TTC549 (cell line): ENCODE measurements at regions not wholly inside any gene's neighbourhood (a gene's known extent, or its start where the extent isn't known, plus 50 kb on each side); places are given as distances from the start of the nearest gene placed in this dataset.
"Not testable (repeated sequence)": the region's sequence is repeated elsewhere in the genome, so short reads cannot be mapped to it uniquely, and the experiment has no call there.

Experiments
- FAIRE-seq: peaks from 2 replicates; lab custom pipeline; 2012; peaks lifted over from hg19 to GRCh38; lab: Jason Lieb, UNC

DNA sequence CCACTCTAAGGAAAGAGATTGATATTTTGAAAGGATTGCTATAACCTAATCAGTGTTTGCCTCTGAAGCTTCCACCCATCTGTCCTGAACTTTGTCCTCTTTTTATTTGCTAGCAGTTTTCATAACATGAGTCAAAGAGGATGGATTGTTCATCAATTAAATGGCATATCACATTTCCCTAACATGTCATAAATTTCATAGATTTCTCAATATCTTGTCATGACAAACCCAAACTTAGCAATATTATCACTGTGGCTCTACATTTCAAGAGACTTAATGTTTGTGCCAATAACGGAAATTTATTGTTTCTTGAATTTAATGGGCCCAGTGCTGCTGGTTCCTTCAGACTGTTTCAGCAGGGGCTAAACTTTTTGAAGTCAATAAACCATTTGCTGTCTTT, 330.3 kb downstream of the CAAP1 start:
- no peak for FAIRE-seq

- no peak for FAIRE-seq
Measured at GRCh38 chr9:26561928-26562327, 330.7 kb downstream of the CAAP1 start.

- FAIRE-seq: no peak
Measured at GRCh38 chr9:26559506-26559905, 333.1 kb downstream of the CAAP1 start.

GRCh38 chr9:26551971-26552370, 340.6 kb downstream of the CAAP1 start:
- FAIRE-seq: no peak

- FAIRE-seq: no peak
Measured at GRCh38 chr9:26551451-26551850, 341.2 kb downstream of the CAAP1 start.

DNA sequence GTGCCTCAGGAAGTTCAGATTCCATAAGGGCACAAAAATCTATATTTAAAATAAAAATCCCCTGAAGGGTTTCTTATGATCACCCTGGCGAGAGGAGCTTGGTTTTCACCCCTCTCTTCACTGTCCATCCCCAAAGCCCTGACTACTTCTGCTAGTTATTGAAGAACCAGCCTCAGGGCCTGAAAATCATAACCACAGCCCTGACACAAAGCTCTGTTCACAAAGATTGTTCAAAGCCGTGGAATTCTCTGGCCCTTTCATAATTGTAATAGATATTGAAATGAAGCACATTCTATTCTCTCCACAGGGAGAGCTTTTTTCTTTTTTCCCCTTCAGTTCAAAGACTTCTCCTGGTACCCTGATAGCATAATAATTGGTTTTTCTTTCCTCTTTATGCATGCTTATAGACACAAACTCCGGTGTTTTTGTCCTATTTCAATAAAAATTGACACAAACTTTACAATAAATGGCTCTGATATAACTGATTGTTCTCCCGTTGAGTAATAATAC, 343.8 kb downstream of the CAAP1 start:
- no peak for FAIRE-seq

GRCh38 chr9:26539867-26540493, 352.6 kb downstream of the CAAP1 start:
- no peak for FAIRE-seq

DNA sequence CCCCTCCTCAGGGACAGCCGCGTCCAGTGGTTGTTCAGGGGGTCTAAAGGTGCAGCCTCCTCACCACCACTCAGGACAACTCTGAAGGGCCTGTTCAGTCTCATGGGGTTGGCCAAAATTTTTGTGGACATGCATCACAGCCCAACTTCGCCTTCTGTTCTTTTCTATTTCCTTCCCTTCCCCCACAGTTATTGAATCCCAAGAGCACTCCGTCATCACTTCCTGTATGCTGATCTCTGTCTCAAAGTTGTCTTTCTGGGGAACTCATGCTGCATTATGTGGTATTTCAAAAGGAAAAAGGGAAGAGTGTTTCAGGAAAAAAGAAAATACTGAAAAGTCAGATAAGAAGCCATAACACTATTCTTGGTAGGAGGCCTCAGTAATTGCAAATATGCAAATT, 355.4 kb downstream of the CAAP1 start:
- no peak for FAIRE-seq

DNA sequence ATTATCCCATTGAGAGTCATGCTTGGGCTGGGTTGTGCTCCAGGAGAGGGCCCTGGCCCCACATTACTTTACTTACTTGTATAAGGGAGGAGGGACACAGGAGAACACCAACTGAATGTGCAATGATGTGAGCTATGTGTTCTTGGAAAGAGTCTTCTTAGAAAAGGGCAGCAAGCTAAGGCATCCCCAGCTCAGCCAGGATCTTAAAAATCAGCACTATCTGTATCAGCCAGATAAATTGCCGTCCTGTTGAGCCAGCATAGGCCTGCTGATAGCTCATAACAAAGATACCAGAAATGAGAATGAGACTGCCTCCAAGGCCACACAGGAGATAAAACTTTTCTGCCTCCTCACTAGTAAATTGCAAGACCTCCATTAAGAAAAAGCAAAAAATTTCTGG, 357.5 kb downstream of the CAAP1 start:
- no peak for FAIRE-seq

- no peak for FAIRE-seq
Measured at GRCh38 chr9:26530841-26531240, 361.8 kb downstream of the CAAP1 start.

DNA sequence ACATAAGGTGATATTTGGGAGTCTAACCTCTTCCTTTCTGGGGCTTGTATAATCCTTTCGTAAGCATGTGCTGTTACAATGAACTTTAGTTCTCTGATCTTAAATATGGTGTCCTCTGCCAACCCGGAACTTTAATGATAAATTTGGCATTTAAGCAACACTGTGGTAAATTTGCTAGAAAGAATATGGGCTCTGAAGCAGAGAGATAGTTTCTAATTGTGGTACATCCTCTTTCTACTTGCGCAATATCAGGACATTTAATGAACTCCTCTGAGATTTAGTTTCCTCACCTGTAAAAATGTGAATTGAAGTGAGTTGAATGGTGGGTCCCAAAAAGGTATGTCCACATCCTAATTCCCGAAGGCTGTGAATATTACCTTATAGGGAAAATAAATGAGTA, 364.7 kb downstream of the CAAP1 start:
- FAIRE-seq: no peak

GRCh38 chr9:26524267-26524666, 368.3 kb downstream of the CAAP1 start:
- no peak for FAIRE-seq

- FAIRE-seq: no peak
Measured at GRCh38 chr9:26523577-26523976, 369.0 kb downstream of the CAAP1 start.

GRCh38 chr9:26520141-26520540, 372.5 kb downstream of the CAAP1 start:
- FAIRE-seq: no peak

- no peak for FAIRE-seq
Measured at GRCh38 chr9:26516773-26517343, 375.7 kb downstream of the CAAP1 start.

- no peak for FAIRE-seq
Measured at GRCh38 chr9:26513730-26514129, 378.9 kb downstream of the CAAP1 start.

DNA sequence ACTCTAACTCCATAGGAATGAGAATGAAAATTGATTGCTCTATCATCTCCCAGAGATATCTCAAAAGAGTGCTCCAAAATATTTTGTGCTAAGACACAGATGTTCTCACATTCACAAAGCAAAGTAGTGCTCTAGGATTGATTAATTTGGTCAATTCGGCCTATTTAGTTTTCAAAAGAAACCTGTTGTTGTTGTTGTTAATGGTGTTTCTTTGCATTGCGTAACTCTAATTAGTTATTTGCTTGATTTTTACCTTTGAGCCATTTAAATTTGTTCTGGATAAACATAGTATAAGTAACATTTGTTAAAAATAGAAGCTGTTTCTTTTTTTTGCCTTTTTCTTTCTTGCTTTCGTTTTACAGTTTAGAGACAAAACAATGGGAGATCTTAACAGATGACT, 382.5 kb downstream of the CAAP1 start:
- no peak for FAIRE-seq

DNA sequence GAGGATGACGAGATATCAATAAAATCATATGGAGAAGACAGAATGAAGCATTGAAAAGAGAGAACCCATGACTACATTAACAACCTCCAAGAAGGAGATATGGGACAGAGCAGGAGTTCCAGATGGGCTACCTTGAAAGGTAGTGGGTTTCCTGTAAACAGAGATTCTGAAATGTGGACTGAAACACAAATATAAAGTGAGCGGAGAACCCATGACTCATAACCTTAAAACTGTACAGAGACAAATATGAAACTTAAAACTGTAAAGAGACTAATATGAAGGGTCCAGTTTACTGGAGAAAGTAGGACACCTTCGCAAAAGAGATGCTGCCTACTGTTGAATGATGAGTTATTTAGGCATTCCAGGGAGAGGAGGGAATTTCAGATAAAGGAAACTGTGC, 383.7 kb downstream of the CAAP1 start:
- no peak for FAIRE-seq

GRCh38 chr9:26504057-26504456, 388.5 kb downstream of the CAAP1 start:
- FAIRE-seq: no peak

GRCh38 chr9:26502311-26502710, 390.3 kb downstream of the CAAP1 start:
- no peak for FAIRE-seq

DNA sequence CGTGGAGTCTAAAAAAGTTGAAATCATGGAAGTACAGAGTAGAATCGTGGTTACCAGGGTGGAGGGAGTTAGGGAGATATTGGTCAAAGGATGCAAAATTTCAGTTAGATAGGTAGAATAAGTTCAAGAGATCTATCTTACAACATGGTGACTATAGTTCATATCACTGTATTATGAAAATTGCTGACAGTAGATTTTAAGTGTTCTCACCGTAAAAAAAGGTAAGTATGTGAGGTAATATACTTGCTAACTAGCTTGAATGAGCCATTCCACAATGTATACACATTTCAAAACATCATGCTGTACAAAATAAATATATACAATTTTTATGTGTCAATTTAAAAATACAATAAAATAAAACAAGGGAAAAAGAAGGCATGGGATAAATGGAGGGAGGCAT, 392.1 kb downstream of the CAAP1 start:
- FAIRE-seq: no peak

GRCh38 chr9:26492608-26493521, 399.7 kb downstream of the CAAP1 start:
- not testable (repeated sequence) for FAIRE-seq

DNA sequence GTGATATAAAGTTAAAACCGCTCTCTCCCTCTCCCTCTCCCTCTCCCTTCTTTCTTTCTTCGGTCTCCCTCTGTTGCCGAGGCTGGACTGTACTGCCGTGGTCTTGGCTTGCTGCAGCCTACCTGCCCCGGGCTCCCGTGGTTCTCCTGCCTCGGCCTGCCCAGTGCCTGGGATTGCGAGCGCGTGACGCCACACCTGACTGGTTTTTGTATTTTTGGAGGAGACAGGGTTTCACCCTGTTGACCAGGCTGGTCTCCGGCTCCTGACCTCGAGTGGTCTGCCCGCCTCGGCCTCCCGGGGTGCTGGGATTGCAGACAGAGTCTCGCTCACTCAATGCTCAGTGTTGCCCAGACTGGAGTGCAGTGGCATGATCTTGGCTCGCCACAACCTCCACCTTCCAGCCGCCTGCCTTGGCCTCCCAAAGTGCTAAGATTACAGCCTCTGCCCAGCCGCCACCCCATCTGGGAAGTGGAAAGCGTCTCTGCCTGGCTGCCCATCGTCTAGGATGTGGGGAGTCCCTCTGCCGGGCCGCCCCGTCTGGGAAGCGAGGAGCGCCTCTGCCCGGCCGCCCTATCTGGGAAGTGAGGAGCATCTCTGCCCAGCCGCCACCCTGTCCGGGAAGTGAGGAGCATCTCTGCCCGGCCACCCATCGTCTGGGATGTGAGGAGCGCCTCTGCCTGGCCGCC, 400.5 kb downstream of the CAAP1 start:
- not testable (repeated sequence) for FAIRE-seq
